ENCODE measurements at regions not wholly inside any gene's neighbourhood (a gene's known extent, or its start where the extent isn't known, plus 50 kb on each side); places are given as distances from the start of the nearest gene placed in this dataset.
"Not testable (repeated sequence)": the region's sequence is repeated elsewhere in the genome, so short reads cannot be mapped to it uniquely, and the experiment has no call there.

GRCh38 chr19:20325151-20325550, 158.1 kb downstream of the ZNF486 start:
- H3K27me3 ChIP-seq (ENCODE audit: control insufficient read depth in 1 of 2, insufficient read depth in 2 of 2, low read length in 2 of 2), result no peaks in the 10 kb centered on the region
- H3K9me3 ChIP-seq (ENCODE audit: low read length), result no peaks in the 10 kb centered on the region
- H3K27ac ChIP-seq (ENCODE audit: low read depth, low read length), result no peak overlapping the region
- no peak overlapping the region for H3K4me3 ChIP-seq (ENCODE audit: low read depth in 1 of 2, low read length in 2 of 2)
- no peak overlapping the region for H3K9ac ChIP-seq (ENCODE audit: low read length)
- no peaks in the 10 kb centered on the region for H3K36me3 ChIP-seq (ENCODE audit: insufficient read depth, low read length)
- no peaks in the 10 kb centered on the region for H3K4me1 ChIP-seq (ENCODE audit: insufficient read depth, low read length)

- no peak overlapping the region for H3K27ac ChIP-seq (ENCODE audit: low read depth, low read length)
These were observed 154.2 kb downstream of the ZNF486 start for GRCh38 chr19:20321139-20321763.

GRCh38 chr19:20320191-20320590, 153.2 kb downstream of the ZNF486 start:
- H3K27me3 ChIP-seq (ENCODE audit: control insufficient read depth in 1 of 2, insufficient read depth in 2 of 2, low read length in 2 of 2), result no peaks in the 10 kb centered on the region
- H3K9me3 ChIP-seq (ENCODE audit: low read length), result no peaks in the 10 kb centered on the region

More at GRCh38 chr19:20321139-20321763, 154.2 kb downstream of the ZNF486 start:
- H3K4me3 ChIP-seq (ENCODE audit: low read depth in 1 of 2, low read length in 2 of 2), result no peak overlapping the region
- no peak overlapping the region for H3K9ac ChIP-seq (ENCODE audit: low read length)
- no peaks in the 10 kb centered on the region for H3K4me1 ChIP-seq (ENCODE audit: insufficient read depth, low read length)
- no peaks in the 10 kb centered on the region for H3K9me3 ChIP-seq (ENCODE audit: low read length)
- H3K27me3 ChIP-seq (ENCODE audit: control insufficient read depth in 1 of 2, insufficient read depth in 2 of 2, low read length in 2 of 2), result no peaks in the 10 kb centered on the region
- no peaks in the 10 kb centered on the region for H3K36me3 ChIP-seq (ENCODE audit: insufficient read depth, low read length)

GRCh38 chr19:20318616-20319015, 151.6 kb downstream of the ZNF486 start:
- no peak overlapping the region for H3K9ac ChIP-seq (ENCODE audit: low read length)
- no peak overlapping the region for H3K27ac ChIP-seq (ENCODE audit: low read depth, low read length)
- no peaks in the 10 kb centered on the region for H3K4me1 ChIP-seq (ENCODE audit: insufficient read depth, low read length)
- no peaks in the 10 kb centered on the region for H3K9me3 ChIP-seq (ENCODE audit: low read length)
- H3K36me3 ChIP-seq (ENCODE audit: insufficient read depth, low read length), result no peaks in the 10 kb centered on the region
- H3K4me3 ChIP-seq (ENCODE audit: low read depth in 1 of 2, low read length in 2 of 2), result no peak overlapping the region
- H3K27me3 ChIP-seq (ENCODE audit: control insufficient read depth in 1 of 2, insufficient read depth in 2 of 2, low read length in 2 of 2), result no peaks in the 10 kb centered on the region

More at GRCh38 chr19:20320191-20320590, 153.2 kb downstream of the ZNF486 start:
- no peak overlapping the region for H3K27ac ChIP-seq (ENCODE audit: low read depth, low read length)
- H3K4me1 ChIP-seq (ENCODE audit: insufficient read depth, low read length), result no peaks in the 10 kb centered on the region
- no peak overlapping the region for H3K4me3 ChIP-seq (ENCODE audit: low read depth in 1 of 2, low read length in 2 of 2)
- no peak overlapping the region for H3K9ac ChIP-seq (ENCODE audit: low read length)
- H3K36me3 ChIP-seq (ENCODE audit: insufficient read depth, low read length), result no peaks in the 10 kb centered on the region

GRCh38 chr19:20315543-20315942, 148.5 kb downstream of the ZNF486 start:
- H3K27me3 ChIP-seq (ENCODE audit: control insufficient read depth in 1 of 2, insufficient read depth in 2 of 2, low read length in 2 of 2), result no peaks in the 10 kb centered on the region
- H3K4me3 ChIP-seq (ENCODE audit: low read depth in 1 of 2, low read length in 2 of 2), result no peak overlapping the region
- H3K27ac ChIP-seq (ENCODE audit: low read depth, low read length), result no peak overlapping the region
- H3K9me3 ChIP-seq (ENCODE audit: low read length), result no peaks in the 10 kb centered on the region
- H3K36me3 ChIP-seq (ENCODE audit: insufficient read depth, low read length), result no peaks in the 10 kb centered on the region
- no peaks in the 10 kb centered on the region for H3K4me1 ChIP-seq (ENCODE audit: insufficient read depth, low read length)
- no peak overlapping the region for H3K9ac ChIP-seq (ENCODE audit: low read length)

- Histone ChIP-seq H3K36me3 (ENCODE audit: insufficient read depth, low read length) (no peaks in the 10 kb centered on the region), H3K4me1 (ENCODE audit: insufficient read depth, low read length) (no peaks in the 10 kb centered on the region), H3K27me3 (ENCODE audit: control insufficient read depth in 1 of 2, insufficient read depth in 2 of 2, low read length in 2 of 2) (no peaks in the 10 kb centered on the region), H3K9me3 (ENCODE audit: low read length) (no peaks in the 10 kb centered on the region), H3K9ac (ENCODE audit: low read length) (no peak overlapping the region), H3K4me3 (ENCODE audit: low read depth in 1 of 2, low read length in 2 of 2) (no peak overlapping the region), H3K27ac (ENCODE audit: low read depth, low read length) (no peak overlapping the region)
These were observed 146.9 kb downstream of the ZNF486 start for GRCh38 chr19:20313894-20314293.

GRCh38 chr19:20307127-20307526, 140.1 kb downstream of the ZNF486 start:
- no peaks in the 10 kb centered on the region for H3K4me1 ChIP-seq (ENCODE audit: insufficient read depth, low read length)
- H3K9me3 ChIP-seq (ENCODE audit: low read length), result no peaks in the 10 kb centered on the region
- H3K9ac ChIP-seq (ENCODE audit: low read length), result no peak overlapping the region
- no peak overlapping the region for H3K27ac ChIP-seq (ENCODE audit: low read depth, low read length)
- H3K27me3 ChIP-seq (ENCODE audit: control insufficient read depth in 1 of 2, insufficient read depth in 2 of 2, low read length in 2 of 2), result no peaks in the 10 kb centered on the region
- H3K4me3 ChIP-seq (ENCODE audit: low read depth in 1 of 2, low read length in 2 of 2), result no peak overlapping the region
- H3K36me3 ChIP-seq (ENCODE audit: insufficient read depth, low read length), result no peaks in the 10 kb centered on the region

- H3K27me3 ChIP-seq (ENCODE audit: control insufficient read depth in 1 of 2, insufficient read depth in 2 of 2, low read length in 2 of 2); H3K4me3 ChIP-seq (ENCODE audit: low read depth in 1 of 2, low read length in 2 of 2); H3K4me1 ChIP-seq (ENCODE audit: insufficient read depth, low read length); H3K27ac ChIP-seq (ENCODE audit: low read depth, low read length); H3K36me3 ChIP-seq (ENCODE audit: insufficient read depth, low read length); H3K9ac ChIP-seq (ENCODE audit: low read length); H3K9me3 ChIP-seq (ENCODE audit: low read length): not testable (repeated sequence)
These were observed 129.3 kb downstream of the ZNF486 start for GRCh38 chr19:20296314-20296713.

GRCh38 chr19:20294181-20294580, 127.2 kb downstream of the ZNF486 start:
- H3K4me3 ChIP-seq (ENCODE audit: low read depth in 1 of 2, low read length in 2 of 2), result no peak overlapping the region
- no peaks in the 10 kb centered on the region for H3K36me3 ChIP-seq (ENCODE audit: insufficient read depth, low read length)
- H3K9ac ChIP-seq (ENCODE audit: low read length), result no peak overlapping the region
- H3K4me1 ChIP-seq (ENCODE audit: insufficient read depth, low read length), result no peaks in the 10 kb centered on the region
- no peak overlapping the region for H3K27ac ChIP-seq (ENCODE audit: low read depth, low read length)
- no peaks in the 10 kb centered on the region for H3K9me3 ChIP-seq (ENCODE audit: low read length)
- no peaks in the 10 kb centered on the region for H3K27me3 ChIP-seq (ENCODE audit: control insufficient read depth in 1 of 2, insufficient read depth in 2 of 2, low read length in 2 of 2)

GRCh38 chr19:20292520-20292919, 125.5 kb downstream of the ZNF486 start:
- not testable (repeated sequence) for H3K36me3 ChIP-seq (ENCODE audit: insufficient read depth, low read length); H3K9ac ChIP-seq (ENCODE audit: low read length); H3K4me3 ChIP-seq (ENCODE audit: low read depth in 1 of 2, low read length in 2 of 2); H3K9me3 ChIP-seq (ENCODE audit: low read length); H3K4me1 ChIP-seq (ENCODE audit: insufficient read depth, low read length); H3K27ac ChIP-seq (ENCODE audit: low read depth, low read length); H3K27me3 ChIP-seq (ENCODE audit: control insufficient read depth in 1 of 2, insufficient read depth in 2 of 2, low read length in 2 of 2)

- Histone ChIP-seq H3K4me3 (ENCODE audit: low read depth in 1 of 2, low read length in 2 of 2) (no peak overlapping the region), H3K9me3 (ENCODE audit: low read length) (no peaks in the 10 kb centered on the region), H3K9ac (ENCODE audit: low read length) (no peak overlapping the region), H3K27ac (ENCODE audit: low read depth, low read length) (no peak overlapping the region), H3K27me3 (ENCODE audit: control insufficient read depth in 1 of 2, insufficient read depth in 2 of 2, low read length in 2 of 2) (no peaks in the 10 kb centered on the region), H3K36me3 (ENCODE audit: insufficient read depth, low read length) (no peaks in the 10 kb centered on the region), H3K4me1 (ENCODE audit: insufficient read depth, low read length) (no peaks in the 10 kb centered on the region)
These were observed 122.2 kb downstream of the ZNF486 start for GRCh38 chr19:20289186-20289585.

GRCh38 chr19:20287070-20287469, 120.1 kb downstream of the ZNF486 start:
- Histone ChIP-seq H3K9ac (ENCODE audit: low read length) (no peak overlapping the region), H3K27ac (ENCODE audit: low read depth, low read length) (no peak overlapping the region), H3K4me3 (ENCODE audit: low read depth in 1 of 2, low read length in 2 of 2) (no peak overlapping the region), H3K4me1 (ENCODE audit: insufficient read depth, low read length) (no peaks in the 10 kb centered on the region), H3K27me3 (ENCODE audit: control insufficient read depth in 1 of 2, insufficient read depth in 2 of 2, low read length in 2 of 2) (no peaks in the 10 kb centered on the region), H3K9me3 (ENCODE audit: low read length) (no peaks in the 10 kb centered on the region), H3K36me3 (ENCODE audit: insufficient read depth, low read length) (no peaks in the 10 kb centered on the region)

All from muscle layer of colon (tissue), 2 donors.